ENCODE measurements at regions not wholly inside any gene's neighbourhood (a gene's known extent, or its start where the extent isn't known, plus 50 kb on each side); places are given as distances from the start of the nearest gene placed in this dataset.
A peak's percentile ranks its signal among the peaks of the same experiment; 100 is the strongest.

GRCh38 chr9:16030528-16031185 lies 477.8 kb downstream of the CCDC171 start:
- no peaks in the 10 kb centered on the region for H3K36me3 Mint-ChIP-seq (ENCODE audit: low read depth)
- peaks cover 32% of the 10 kb centered on the region for H3K4me1 Mint-ChIP-seq
- peaks cover 9% of the 10 kb centered on the region for H3K9me3 Mint-ChIP-seq
- TF ChIP-seq CTCF (IDR thresholded peaks at IDR 0.05), result no peak
- no peak for DNase-seq
- no peak overlapping the region for H3K4me3 Mint-ChIP-seq
- H3K27me3 Mint-ChIP-seq (ENCODE audit: low read depth, poor library complexity), result peaks cover 4% of the 10 kb centered on the region
- H3K27ac Mint-ChIP-seq, result peak overlapping the region; percentile 44

- DNase-seq, result no peak
- H3K4me3 Mint-ChIP-seq, result no peak overlapping the region
- H3K4me1 Mint-ChIP-seq, result peaks cover 33% of the 10 kb centered on the region
Observed at GRCh38 chr9:16031486-16031885, 478.6 kb downstream of the CCDC171 start.

GRCh38 chr9:16031971-16032370 lies 479.1 kb downstream of the CCDC171 start:
- no peak overlapping the region for H3K27ac Mint-ChIP-seq
- H3K27me3 Mint-ChIP-seq (ENCODE audit: low read depth, poor library complexity), result peaks cover 4% of the 10 kb centered on the region
- no peaks in the 10 kb centered on the region for H3K36me3 Mint-ChIP-seq (ENCODE audit: low read depth)
- peaks cover 33% of the 10 kb centered on the region for H3K4me1 Mint-ChIP-seq
- peaks cover 12% of the 10 kb centered on the region for H3K9me3 Mint-ChIP-seq
- no peak overlapping the region for H3K4me3 Mint-ChIP-seq
- TF ChIP-seq CTCF (IDR thresholded peaks at IDR 0.05), result no peak
- DNase-seq, result no peak

More at GRCh38 chr9:16031486-16031885, 478.6 kb downstream of the CCDC171 start:
- Mint-ChIP-seq H3K27ac (no peak overlapping the region), H3K9me3 (peaks cover 9% of the 10 kb centered on the region), H3K36me3 (ENCODE audit: low read depth) (no peaks in the 10 kb centered on the region), H3K27me3 (ENCODE audit: low read depth, poor library complexity) (peaks cover 4% of the 10 kb centered on the region)
- TF ChIP-seq CTCF (IDR thresholded peaks at IDR 0.05), result no peak

GRCh38 chr9:16032799-16033198 lies 480.0 kb downstream of the CCDC171 start:
- H3K27ac Mint-ChIP-seq, result peak overlapping the region; percentile 79
- peaks cover 20% of the 10 kb centered on the region for H3K9me3 Mint-ChIP-seq
- H3K27me3 Mint-ChIP-seq (ENCODE audit: low read depth, poor library complexity), result peaks cover 4% of the 10 kb centered on the region
- DNase-seq, result no peak
- H3K36me3 Mint-ChIP-seq (ENCODE audit: low read depth), result peaks cover 7% of the 10 kb centered on the region
- TF ChIP-seq CTCF (IDR thresholded peaks at IDR 0.05), result peak; percentile 8
- no peak overlapping the region for H3K4me3 Mint-ChIP-seq
- peaks cover 25% of the 10 kb centered on the region for H3K4me1 Mint-ChIP-seq

GRCh38 chr9:16033253-16033652 lies 480.4 kb downstream of the CCDC171 start:
- peaks cover 22% of the 10 kb centered on the region for H3K4me1 Mint-ChIP-seq

More at GRCh38 chr9:16033253-16033652, 480.4 kb downstream of the CCDC171 start:
- TF ChIP-seq CTCF (IDR thresholded peaks at IDR 0.05), result no peak
- Mint-ChIP-seq H3K4me3 (no peak overlapping the region), H3K27ac (no peak overlapping the region), H3K36me3 (ENCODE audit: low read depth) (peaks cover 8% of the 10 kb centered on the region), H3K27me3 (ENCODE audit: low read depth, poor library complexity) (peaks cover 4% of the 10 kb centered on the region), H3K9me3 (peaks cover 20% of the 10 kb centered on the region)
- no peak for DNase-seq

Data from nephron progenitor cell (in vitro differentiated cells).